NAMALWA (cell line): ENCODE measurements at regions not wholly inside any gene's neighbourhood (a gene's known extent, or its start where the extent isn't known, plus 50 kb on each side); places are given as distances from the start of the nearest gene placed in this dataset.
"Not testable (repeated sequence)": the region's sequence is repeated elsewhere in the genome, so short reads cannot be mapped to it uniquely, and the experiment has no call there.

Source experiments
- DNase-seq: peaks from one replicate; pipeline ENCODE4 v3.0.0-alpha.2; 2015; ENCODE audit warnings: low spot score

GRCh38 chrX:93264261-93265002 lies 408.9 kb downstream of the NAP1L3 start:
- no peak for DNase-seq

- DNase-seq = peak; percentile 11
Observed at GRCh38 chrX:93259029-93259428, 414.3 kb downstream of the NAP1L3 start.

- no peak for DNase-seq
Observed at GRCh38 chrX:93242897-93243296, 430.5 kb downstream of the NAP1L3 start.

GRCh38 chrX:93235494-93236256 lies 437.7 kb downstream of the NAP1L3 start:
- DNase-seq = not testable (repeated sequence)

GRCh38 chrX:93229036-93229435 lies 444.3 kb downstream of the NAP1L3 start:
- DNase-seq = no peak
